Erythroblast (primary cell): ENCODE measurements at regions not wholly inside any gene's neighbourhood (a gene's known extent, or its start where the extent isn't known, plus 50 kb on each side); places are given as distances from the start of the nearest gene placed in this dataset.

Source experiments
- GATA1 ChIP-seq: IDR thresholded peaks from 2 replicates; pipeline ENCODE4 v1.6.1; 2011; ENCODE audit warnings: low read depth, mild to moderate bottlenecking, control low read depth, low read length, moderate library complexity
- POLR2A ChIP-seq: IDR thresholded peaks from 2 replicates; pipeline ENCODE4 v1.6.1; 2011; ENCODE audit warnings: mild to moderate bottlenecking, low read length

DNA sequence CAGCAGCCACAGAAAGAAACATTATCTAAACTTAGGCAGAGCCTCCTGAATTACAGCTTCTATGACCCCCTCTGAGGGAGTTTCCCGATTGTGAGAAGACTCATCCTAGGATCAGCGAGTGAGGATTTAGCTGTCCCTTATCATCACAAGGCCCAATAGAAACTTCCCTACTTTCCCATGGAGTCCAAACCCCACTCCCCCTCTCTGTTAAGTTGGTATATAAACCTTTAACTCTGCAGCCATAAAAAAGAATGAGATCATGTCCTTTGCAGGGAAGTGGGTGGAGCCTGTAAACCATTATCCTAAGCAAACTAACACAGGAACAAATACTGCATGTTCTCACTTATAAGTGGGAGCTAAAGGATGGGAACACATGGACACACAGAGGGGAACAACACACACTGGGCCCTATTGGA, 78.8 kb downstream of the MYL12B start:
- no peak for TF ChIP-seq POLR2A
- no peak for TF ChIP-seq GATA1
